Embryonic facial prominence (tissue), 1 donor: ENCODE measurements at regions not wholly inside any gene's neighbourhood (a gene's known extent, or its start where the extent isn't known, plus 50 kb on each side); places are given as distances from the start of the nearest gene placed in this dataset.

Experiments
- DNase-seq: peaks from one replicate; pipeline ENCODE4 v3.0.0-alpha.2; 2016; ENCODE audit errors: extremely low spot score

GRCh38 chr6:41404182-41404845, 68.9 kb downstream of the NCR2 start:
- no peak for DNase-seq

DNA sequence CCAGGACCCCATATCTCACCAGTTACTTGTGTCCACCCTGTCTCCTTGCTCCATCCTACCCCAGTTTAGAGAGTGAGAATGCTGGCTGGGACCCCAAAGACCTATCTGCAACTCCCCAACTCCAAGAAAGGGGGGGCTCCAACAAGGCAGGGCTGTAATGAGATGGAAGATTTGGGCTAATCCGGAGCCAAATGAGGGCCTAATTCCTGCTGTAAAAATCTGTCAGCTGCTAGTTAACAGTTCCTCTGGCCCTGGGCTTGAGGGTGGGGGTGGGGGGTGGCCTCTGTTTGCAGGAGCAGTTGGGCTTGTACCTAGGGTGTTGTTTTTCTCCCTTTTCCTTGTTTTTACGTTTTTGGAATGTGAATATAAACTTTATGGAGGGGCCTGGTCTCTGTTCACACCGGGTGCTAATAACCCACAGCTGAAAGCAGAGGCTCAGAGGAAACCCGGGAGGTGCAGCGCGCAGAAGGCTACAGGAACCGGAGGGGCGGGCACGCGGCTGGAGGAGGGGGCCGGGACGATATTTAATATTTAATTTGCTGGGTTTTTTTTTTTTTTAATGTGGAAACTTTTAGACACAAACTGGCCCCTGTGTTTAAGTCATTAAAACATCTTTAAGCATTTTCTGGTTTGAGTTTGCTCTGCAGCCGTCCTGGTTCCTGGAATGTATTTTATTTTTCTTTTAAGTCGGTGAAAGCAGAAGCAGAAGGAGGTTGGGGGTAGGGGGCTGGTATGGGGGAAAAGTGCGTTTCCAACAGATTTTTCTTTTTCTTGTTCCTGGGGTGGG, 70.7 kb downstream of the NCR2 start:
- DNase-seq: no peak

- DNase-seq: no peak
Measured at GRCh38 chr6:41406728-41407489, 71.5 kb downstream of the NCR2 start.

GRCh38 chr6:41408576-41408975, 73.2 kb downstream of the NCR2 start:
- DNase-seq: no peak

GRCh38 chr6:41408982-41409381, 73.6 kb downstream of the NCR2 start:
- no peak for DNase-seq

DNA sequence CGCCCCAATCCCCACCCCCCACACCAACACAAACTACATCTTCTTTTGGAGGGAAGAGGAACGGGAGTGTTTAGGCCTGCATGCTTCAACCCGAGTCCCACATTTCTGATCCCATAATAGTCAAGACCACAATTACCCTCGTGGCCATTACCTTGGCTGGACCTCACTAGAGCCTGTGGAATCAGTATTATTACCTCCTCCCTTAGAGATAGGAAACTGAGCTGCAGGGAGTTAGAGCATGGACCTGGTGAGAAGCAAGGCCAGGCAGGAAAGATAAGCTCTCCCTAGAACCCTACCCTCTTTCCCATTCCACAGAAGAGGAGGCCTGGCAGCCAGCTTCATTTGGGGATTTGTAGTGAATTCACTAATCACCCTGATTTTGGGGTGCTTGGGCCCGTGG, 74.1 kb downstream of the NCR2 start:
- DNase-seq: no peak

GRCh38 chr6:41411961-41412360, 76.6 kb downstream of the NCR2 start:
- no peak for DNase-seq

- no peak for DNase-seq
Measured at GRCh38 chr6:41413250-41413649, 77.8 kb downstream of the NCR2 start.

- no peak for DNase-seq
Measured at GRCh38 chr6:41416501-41416837, 81.1 kb downstream of the NCR2 start.

GRCh38 chr6:41418741-41419140, 83.3 kb downstream of the NCR2 start:
- DNase-seq: no peak

- DNase-seq: no peak
Measured at GRCh38 chr6:41419385-41419784, 84.0 kb downstream of the NCR2 start.

DNA sequence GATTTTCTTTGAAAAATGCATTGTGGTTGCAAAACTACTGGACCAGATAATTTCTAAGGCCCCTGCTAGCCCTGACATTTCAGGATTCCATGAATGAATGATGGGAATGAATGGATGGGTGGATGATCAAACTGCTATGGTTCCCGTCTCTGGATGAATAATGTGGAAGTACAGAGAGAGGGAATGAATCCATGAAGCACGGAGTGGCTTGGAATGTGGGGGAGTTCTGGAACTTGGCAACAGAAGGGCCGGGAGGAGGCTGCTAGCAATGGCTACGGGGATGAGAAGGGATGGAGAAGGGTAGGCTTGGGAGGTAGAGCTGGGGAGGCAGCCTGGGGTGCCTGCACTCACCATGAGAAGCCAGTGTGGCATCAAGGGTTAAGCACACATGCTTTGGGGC, 84.8 kb downstream of the NCR2 start:
- DNase-seq: no peak

DNA sequence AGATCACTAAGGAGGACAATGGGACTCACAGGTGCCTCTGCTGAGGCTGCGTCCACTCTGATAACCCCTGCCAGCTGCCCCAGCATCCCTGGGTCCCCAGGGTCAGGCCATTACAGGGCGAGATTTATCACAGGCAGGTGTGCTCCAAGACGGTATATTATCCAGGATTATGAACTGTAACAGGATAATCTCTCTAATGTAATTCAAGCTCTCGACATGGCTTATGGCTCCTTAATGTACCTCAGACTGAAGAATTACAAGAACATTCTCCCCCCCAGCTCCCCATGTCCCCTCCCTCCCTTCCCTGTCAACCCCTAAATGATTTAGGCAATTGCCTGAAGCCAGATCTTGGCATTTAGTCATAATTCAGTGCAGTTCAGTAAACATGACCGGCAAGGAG, 86.8 kb downstream of the NCR2 start:
- DNase-seq: no peak

- no peak for DNase-seq
Measured at GRCh38 chr6:41423002-41423401, 87.6 kb downstream of the NCR2 start.

DNA sequence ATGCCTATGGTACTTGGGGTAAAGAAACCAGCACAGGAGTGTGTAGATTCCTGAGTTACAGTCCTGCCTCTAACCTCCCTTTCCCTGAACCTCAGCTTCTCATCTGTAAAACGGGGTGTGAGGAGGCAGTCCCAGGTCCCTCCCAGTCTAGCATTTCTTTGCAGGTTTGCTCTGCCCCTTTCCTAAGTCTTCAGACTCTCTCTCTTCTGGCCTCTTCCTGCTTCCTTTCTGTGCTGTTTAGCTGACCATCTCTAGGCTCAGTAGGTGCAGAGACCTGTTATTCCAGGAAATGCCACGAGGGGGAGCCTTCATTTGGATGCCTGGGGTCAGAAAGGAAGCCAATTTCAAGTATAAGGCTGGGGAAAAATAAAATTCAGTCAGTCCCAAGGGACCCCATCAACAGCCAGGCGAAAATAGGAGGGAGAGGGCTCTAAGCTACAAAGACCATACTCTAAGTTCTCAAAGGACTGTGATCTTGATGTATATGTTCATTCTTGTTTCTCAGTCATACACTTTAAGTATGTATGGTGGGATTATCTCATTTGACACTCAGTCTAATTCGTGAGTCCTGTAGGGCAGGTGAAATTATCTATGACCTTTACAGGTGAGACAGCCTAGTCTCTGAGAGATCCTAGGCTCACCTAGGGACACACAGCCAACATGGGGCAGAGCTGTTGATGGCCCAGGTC, 89.1 kb downstream of the NCR2 start:
- DNase-seq: no peak

GRCh38 chr6:41425511-41425910, 90.1 kb downstream of the NCR2 start:
- DNase-seq: no peak

DNA sequence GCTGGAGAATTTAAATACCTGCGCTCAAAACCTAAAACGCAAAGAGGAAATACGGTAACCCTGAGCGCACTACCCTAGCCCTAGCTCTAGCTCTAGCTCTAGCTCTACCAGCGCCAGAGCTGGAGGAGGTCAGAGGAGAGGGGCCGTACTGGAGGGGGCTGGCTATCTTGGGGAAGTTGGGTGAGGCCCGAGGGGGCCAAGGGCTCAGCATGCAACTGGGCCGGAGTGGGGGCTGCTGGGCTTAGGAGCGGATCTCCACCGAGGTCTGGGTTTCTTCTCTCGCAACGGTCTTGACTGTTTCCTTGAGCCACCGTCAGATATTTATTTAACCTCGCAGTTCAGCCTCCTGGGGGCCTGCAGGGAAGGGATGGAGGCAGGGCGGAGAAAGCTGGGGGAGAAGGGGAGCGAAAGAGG, 91.0 kb downstream of the NCR2 start:
- DNase-seq: no peak

DNA sequence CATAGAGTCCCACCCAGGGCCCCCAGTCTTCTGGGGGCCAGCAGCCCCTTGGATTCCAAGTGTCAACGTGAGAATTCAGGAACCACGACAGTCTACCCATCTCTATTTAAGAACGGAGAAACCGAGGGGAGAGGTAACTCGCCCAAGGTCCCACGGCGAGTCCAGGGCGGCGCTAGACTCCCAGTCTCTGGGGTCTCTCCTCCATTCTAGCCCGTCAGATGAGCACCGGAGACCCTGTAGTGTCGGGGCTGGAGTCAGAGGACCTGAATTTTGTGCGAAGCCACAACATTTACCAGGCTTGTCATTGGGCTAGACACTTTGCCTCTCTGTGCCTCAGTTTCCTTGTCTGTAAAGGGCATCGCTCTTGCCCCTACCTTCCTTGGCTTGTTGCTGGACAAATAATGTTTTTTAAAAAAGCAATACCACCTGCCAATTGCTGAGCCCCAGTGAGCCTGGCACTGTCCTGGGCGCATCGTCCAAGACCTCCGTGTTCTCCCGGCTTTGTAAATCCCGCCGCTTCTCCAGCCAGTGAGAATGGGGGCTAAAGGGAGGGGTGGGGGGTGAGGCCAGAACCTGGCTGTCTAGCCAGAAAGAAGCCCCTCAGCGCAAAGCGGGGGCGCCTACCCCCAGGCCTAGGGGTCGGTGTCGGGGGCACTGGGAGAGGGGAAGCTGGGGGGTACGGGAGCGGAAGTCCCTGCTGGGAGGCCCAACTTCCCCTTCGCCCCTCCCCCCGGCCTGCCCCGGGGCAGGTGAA, 91.7 kb downstream of the NCR2 start:
- no peak for DNase-seq

GRCh38 chr6:41427642-41428335, 92.4 kb downstream of the NCR2 start:
- no peak for DNase-seq

DNA sequence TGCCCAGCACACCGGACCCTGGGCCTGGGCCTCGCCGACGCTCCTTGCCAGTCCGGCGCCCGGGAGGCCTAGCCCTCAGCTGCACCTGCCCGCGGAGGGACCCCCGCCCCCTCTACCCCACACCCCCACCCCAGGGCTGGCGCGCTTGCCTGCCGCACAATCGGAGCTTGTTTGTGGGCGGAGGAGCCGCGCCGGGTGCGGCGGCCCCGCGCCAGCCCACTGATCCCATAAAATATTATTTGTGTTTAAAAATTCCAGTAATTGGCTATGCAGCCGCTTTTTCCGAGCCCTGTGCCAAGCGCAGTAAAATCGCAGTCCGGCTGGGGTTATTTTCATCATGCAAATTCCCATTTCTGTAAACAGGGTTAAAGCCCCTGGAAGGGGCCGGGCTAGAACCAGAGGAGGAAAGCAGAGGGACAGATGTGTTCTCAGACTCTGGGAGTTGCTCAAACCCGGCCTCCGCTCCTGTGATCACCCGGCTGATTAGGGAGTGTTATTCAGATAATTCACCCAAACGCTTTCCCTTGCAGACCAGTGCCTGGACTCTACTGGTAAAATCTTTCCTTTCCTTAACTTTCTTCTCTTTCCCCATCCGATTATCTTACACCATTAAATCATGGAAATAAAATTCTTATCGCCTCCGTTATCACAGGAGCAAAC, 93.1 kb downstream of the NCR2 start:
- DNase-seq: no peak
